Fibroblast of pulmonary artery (primary cell): ENCODE measurements at regions not wholly inside any gene's neighbourhood (a gene's known extent, or its start where the extent isn't known, plus 50 kb on each side); places are given as distances from the start of the nearest gene placed in this dataset.

Experiments used
- DNase-seq: peaks from one replicate; pipeline ENCODE4 v3.0.0-alpha.2; 2010; ENCODE audit warnings: low read depth
- H3K4me3 ChIP-seq: replicated peaks from 2 replicates; pipeline ENCODE4 v1.5.1; 2011; ENCODE audit warnings: low read depth, mild to moderate bottlenecking, control low read depth, low read length, moderate library complexity
- CTCF ChIP-seq: IDR thresholded peaks from 2 replicates; pipeline ENCODE4 v1.5.1; 2011; ENCODE audit warnings: mild to moderate bottlenecking, control low read depth, low read length, inconsistent platforms; ENCODE audit errors: missing control alignments

GRCh38 chr16:61243954-61244353 is 792.3 kb downstream of the CDH8 start:
- no peak for TF ChIP-seq CTCF
- no peak for DNase-seq
- no peak overlapping the region for H3K4me3 ChIP-seq

GRCh38 chr16:61237884-61238485 is 798.3 kb downstream of the CDH8 start:
- TF ChIP-seq CTCF = no peak
- no peak for DNase-seq
- H3K4me3 ChIP-seq = no peak overlapping the region

- peak; percentile 1 for DNase-seq
- H3K4me3 ChIP-seq = no peak overlapping the region
- no peak for TF ChIP-seq CTCF
Measured at GRCh38 chr16:61233713-61234112, 802.5 kb downstream of the CDH8 start.

- H3K4me3 ChIP-seq = no peak overlapping the region
- TF ChIP-seq CTCF = no peak
- no peak for DNase-seq
Measured at GRCh38 chr16:61228371-61228770, 807.9 kb downstream of the CDH8 start.

- no peak for TF ChIP-seq CTCF
- no peak overlapping the region for H3K4me3 ChIP-seq
- no peak for DNase-seq
Measured at GRCh38 chr16:61215605-61216004, 820.6 kb downstream of the CDH8 start.

- TF ChIP-seq CTCF = no peak
Measured at GRCh38 chr16:61214780-61215179, 821.5 kb downstream of the CDH8 start.

GRCh38 chr16:61210076-61210475 is 826.2 kb downstream of the CDH8 start:
- no peak for TF ChIP-seq CTCF
- no peak overlapping the region for H3K4me3 ChIP-seq
- no peak for DNase-seq

More at GRCh38 chr16:61214780-61215179, 821.5 kb downstream of the CDH8 start:
- no peak overlapping the region for H3K4me3 ChIP-seq
- DNase-seq = no peak
